GM18502 (cell line): ENCODE measurements at regions not wholly inside any gene's neighbourhood (a gene's known extent, or its start where the extent isn't known, plus 50 kb on each side); places are given as distances from the start of the nearest gene placed in this dataset.

Experiments
- ATAC-seq: cut with Tn5 transposase; IDR thresholded peaks from one replicate; pipeline ENCODE4 v1.9.1; 2021; ENCODE audit warnings: mild to moderate bottlenecking; ENCODE audit not compliant: unreplicated experiment, poor library complexity

DNA sequence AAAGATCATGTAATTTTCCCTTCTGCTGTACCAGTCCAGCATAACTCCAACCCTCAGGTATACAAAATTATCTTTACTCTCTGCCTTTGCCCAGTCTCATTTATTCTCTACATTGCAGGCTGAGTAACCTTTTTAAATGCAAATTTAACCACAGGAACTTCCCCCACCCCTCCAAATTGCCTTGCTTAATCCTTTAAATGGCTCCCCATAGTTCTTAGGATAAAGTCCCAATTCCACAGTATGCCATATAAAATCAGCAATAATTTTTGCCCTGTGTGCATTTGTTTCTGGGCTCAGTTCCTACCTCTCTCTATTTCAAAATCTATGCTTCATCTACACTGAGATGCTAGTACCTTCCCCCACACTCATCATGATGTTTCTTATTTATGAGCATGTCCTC lies 879.7 kb downstream of the RPA4 start:
- ATAC-seq: no peak

DNA sequence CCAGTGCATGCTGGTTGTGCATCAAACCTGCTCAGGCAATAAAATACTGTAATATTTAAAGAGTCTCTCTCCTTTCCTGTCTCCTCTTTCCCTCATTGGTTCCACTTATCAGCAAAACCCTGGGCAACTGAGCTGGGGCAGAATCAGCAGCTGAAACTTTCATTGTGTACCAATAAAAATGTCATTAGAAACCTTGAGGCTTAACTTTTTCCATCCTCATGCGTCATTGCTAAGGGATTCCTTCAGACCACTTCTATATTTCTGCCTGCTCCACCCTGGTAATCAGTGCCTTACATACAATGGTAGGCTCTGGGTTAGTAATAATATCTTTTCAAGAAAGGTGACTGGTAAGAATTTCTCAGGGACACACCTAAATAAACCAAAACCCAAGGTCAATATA lies 880.3 kb downstream of the RPA4 start:
- no peak for ATAC-seq

- ATAC-seq: no peak
Observed at GRCh38 chrX:97766501-97767095, 882.9 kb downstream of the RPA4 start.

- ATAC-seq: no peak
Observed at GRCh38 chrX:97787311-97787710, 903.6 kb downstream of the RPA4 start.

- ATAC-seq: no peak
Observed at GRCh38 chrX:97787849-97788248, 904.1 kb downstream of the RPA4 start.

DNA sequence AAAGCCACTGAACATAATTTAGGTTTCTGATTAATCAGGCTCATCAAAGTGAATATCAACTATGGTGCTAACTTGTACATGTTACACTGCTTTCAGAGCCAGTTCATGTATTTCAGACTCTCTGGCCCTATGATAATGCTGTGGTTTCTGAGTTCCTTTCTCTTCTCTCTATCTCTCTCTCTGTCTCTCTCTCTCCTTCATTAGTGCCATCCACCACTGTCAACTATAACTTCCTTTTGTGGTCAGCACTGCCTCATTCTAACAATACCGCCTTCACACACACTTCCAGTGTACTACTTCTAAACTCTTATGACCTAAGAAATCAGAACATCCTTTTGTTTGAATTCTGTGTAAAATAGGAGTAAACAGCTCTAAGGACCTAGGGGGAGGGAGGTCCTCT lies 907.1 kb downstream of the RPA4 start:
- no peak for ATAC-seq

GRCh38 chrX:97797076-97797475 lies 913.4 kb downstream of the RPA4 start:
- ATAC-seq: no peak

GRCh38 chrX:97806238-97806637 lies 922.5 kb downstream of the RPA4 start:
- ATAC-seq: no peak

GRCh38 chrX:97806946-97807345 lies 923.2 kb downstream of the RPA4 start:
- no peak for ATAC-seq

DNA sequence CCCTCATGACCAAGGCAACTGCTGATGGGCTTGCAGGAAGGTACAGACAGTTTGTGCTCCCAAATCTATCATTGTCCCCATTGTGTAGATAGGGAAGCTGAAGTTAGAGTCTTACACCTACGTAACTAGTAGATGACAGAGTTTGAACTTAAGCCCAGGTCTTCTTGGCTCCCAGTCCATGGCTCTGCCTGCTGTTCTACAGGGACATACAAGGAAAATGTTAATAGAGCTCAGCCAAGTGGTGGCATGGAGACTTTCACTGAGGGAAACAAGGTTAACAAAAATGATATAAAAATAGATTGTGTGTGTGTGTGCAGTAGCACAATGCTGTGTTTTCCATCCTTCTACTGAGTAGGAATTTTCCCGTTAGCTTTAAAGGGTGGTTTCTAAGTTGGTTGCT lies 936.5 kb downstream of the RPA4 start:
- no peak for ATAC-seq

DNA sequence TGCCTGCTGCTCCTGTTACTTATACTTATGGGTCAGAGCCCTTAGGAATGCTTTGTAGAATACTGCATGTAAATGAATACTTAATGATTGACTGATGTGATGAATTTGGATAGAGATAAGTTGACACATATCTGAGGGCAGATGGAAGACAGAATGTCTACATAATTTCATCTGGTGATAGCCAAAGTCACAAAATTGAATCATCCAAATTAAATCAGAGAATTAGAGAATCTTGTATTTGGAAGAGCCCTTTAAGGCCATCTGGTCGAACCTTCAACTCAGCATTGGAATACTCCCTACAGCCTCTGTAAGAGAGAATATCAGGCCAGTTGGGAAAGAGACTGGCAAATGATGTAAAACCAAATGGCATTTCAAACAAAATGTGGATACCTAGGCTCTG lies 944.8 kb downstream of the RPA4 start:
- no peak for ATAC-seq

GRCh38 chrX:97835969-97836368 lies 952.3 kb downstream of the RPA4 start:
- no peak for ATAC-seq

- ATAC-seq: no peak
Observed at GRCh38 chrX:97841544-97842179, 958.0 kb downstream of the RPA4 start.

DNA sequence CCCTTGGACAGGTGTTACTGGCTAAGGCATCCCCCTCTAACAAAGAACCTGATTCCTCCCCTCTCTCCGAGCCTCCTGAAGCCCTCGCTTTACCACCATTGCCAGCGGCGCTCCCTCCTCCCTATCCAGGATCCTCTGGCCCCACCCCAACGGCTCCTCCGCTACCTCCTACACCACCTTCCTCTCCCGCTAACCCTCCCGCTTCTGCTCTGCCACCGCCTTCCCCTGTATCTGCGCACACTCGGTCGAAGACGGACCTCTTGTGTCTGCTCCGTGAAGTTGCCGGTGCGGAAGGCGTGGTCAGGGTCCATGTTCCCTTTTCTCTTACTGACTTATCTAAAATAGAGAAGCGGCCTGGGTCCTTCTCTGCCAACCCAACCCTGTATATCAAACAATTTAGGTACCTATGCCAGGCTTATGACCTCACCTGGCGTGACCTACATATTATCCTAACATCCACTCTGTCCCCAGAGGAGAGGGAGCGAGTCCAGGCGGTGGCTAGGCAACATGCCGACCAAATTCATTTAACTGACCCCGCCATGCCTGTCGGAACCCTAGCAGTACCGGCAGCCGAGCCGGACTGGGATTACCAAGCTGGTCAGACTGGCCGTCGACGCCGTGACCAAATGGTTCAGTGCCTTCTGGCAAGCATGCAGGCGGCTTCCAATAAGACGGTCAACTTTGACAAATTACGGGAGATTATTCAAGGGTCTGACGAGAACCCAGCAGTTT lies 958.9 kb downstream of the RPA4 start:
- ATAC-seq: no peak

DNA sequence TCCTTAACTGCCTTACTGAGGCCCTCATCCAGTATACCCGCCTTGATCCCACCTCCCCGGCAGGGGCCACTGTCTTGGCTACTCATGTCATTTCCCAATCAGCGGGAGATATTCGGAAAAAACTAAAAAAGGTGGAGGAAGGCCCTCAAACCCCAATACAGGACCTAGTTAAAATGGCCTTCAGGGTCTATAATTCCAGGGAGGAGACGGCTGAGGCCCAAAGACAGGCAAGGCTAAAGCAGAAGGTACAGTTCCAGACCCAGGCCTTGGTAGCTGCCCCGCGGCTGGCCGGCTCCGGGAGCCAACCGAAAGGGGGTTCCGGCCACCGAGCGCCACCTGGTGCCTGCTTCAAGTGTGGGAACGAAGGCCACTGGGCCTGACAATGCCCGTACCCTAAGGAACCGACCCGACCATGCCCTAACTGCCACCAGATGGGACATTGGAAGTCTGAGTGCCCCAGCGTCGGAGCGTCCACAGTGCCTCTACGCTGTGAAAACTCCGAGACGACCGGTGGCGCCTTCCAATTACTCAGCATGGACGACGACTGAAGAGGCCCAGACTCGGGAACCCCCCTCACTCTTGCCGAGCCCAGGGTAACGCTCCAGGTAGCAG lies 959.6 kb downstream of the RPA4 start:
- no peak for ATAC-seq

- no peak for ATAC-seq
Observed at GRCh38 chrX:97844161-97844560, 960.5 kb downstream of the RPA4 start.

DNA sequence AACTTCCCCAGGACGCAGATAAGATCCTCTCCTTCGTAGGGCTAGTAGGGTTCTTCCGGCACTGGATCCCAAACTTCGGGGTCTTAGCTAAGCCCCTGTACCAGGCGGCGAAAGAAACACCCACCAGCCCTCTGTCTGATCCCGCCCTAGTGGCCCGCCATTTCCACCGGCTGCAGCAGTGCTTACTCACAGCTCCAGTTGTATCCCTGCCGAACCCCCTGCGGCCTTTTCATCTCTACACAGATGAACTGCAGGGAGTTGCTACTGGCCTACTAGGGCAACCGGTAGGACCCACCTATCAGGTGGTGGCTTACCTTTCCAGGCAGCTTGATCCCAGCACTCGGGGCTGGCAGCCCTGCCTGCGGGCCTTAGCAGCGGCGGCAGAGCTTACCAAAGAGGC lies 961.2 kb downstream of the RPA4 start:
- no peak for ATAC-seq

DNA sequence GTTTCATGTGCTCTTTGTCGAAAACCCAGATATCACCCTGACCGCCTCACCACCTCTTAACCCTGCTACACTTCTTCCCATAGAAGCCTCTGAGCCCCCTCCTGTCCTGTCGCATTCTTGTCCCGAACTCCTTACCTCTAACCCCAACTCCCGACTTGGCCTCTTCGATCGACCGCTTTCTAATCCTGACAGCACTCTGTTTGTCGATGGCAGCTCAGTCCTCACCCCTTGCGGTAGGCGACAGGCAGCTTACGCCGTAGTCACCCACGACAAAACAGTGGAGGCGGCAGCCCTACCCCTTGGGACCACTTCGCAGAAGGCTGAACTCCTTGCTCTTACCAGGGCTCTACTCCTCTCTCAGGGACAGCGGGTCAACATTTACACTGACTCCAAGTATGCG lies 961.7 kb downstream of the RPA4 start:
- ATAC-seq: no peak

GRCh38 chrX:97846228-97846627 lies 962.5 kb downstream of the RPA4 start:
- ATAC-seq: no peak

GRCh38 chrX:97846718-97847237 lies 963.1 kb downstream of the RPA4 start:
- ATAC-seq: no peak
